GM13977 (cell line): ENCODE measurements at regions not wholly inside any gene's neighbourhood (a gene's known extent, or its start where the extent isn't known, plus 50 kb on each side); places are given as distances from the start of the nearest gene placed in this dataset.
"Not testable (repeated sequence)": the region's sequence is repeated elsewhere in the genome, so short reads cannot be mapped to it uniquely, and the experiment has no call there.

Source experiments
- DNase-seq: peaks from one replicate; pipeline ENCODE4 v3.0.0; 2012; ENCODE audit warnings: low spot score
- in situ Hi-C: fragments of 300-500 bp; cut with MboI; formaldehyde crosslinking; loops from one replicate; pipeline ENCODE4 v1.12.0; 2022; ENCODE audit warnings: low sequenced_read_pairs, low pct_unique_long_range_greater_than_20kb, mixed read lengths, inconsistent platforms; ENCODE audit not compliant: unreplicated experiment
- TF ChIP-seq, protein P1 (sequence below): IDR thresholded peaks from 2 replicates; pipeline ENCODE4 v1.5.1; 2012; ENCODE audit warnings: mild to moderate bottlenecking, control low read depth; ENCODE audit not compliant: insufficient read depth; ENCODE audit errors: extremely low read depth, missing control alignments

DNA sequence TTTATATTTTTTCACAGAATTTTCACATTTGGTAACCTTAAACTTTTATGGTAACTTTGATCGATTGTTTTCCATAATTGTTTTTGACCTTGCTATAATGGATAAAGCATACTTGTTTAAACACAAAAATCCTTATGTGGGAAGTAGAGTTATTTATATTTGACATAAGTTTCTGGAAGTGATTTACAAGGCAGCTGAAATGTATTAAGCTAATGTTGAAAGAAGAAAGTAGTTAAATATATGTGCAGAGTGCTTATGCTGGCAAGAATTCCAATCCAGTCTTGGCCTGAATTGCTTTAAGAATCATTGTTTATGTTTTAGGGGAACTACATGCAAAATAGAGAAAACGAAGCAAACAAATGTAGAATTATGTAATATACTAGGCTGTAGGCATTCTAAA, 763.6 kb downstream of the TAF11L14 start:
- TF ChIP-seq, protein P1, sequence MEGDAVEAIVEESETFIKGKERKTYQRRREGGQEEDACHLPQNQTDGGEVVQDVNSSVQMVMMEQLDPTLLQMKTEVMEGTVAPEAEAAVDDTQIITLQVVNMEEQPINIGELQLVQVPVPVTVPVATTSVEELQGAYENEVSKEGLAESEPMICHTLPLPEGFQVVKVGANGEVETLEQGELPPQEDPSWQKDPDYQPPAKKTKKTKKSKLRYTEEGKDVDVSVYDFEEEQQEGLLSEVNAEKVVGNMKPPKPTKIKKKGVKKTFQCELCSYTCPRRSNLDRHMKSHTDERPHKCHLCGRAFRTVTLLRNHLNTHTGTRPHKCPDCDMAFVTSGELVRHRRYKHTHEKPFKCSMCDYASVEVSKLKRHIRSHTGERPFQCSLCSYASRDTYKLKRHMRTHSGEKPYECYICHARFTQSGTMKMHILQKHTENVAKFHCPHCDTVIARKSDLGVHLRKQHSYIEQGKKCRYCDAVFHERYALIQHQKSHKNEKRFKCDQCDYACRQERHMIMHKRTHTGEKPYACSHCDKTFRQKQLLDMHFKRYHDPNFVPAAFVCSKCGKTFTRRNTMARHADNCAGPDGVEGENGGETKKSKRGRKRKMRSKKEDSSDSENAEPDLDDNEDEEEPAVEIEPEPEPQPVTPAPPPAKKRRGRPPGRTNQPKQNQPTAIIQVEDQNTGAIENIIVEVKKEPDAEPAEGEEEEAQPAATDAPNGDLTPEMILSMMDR = no peak
- DNase-seq = no peak
- in situ Hi-C loops = no loop called here

DNA sequence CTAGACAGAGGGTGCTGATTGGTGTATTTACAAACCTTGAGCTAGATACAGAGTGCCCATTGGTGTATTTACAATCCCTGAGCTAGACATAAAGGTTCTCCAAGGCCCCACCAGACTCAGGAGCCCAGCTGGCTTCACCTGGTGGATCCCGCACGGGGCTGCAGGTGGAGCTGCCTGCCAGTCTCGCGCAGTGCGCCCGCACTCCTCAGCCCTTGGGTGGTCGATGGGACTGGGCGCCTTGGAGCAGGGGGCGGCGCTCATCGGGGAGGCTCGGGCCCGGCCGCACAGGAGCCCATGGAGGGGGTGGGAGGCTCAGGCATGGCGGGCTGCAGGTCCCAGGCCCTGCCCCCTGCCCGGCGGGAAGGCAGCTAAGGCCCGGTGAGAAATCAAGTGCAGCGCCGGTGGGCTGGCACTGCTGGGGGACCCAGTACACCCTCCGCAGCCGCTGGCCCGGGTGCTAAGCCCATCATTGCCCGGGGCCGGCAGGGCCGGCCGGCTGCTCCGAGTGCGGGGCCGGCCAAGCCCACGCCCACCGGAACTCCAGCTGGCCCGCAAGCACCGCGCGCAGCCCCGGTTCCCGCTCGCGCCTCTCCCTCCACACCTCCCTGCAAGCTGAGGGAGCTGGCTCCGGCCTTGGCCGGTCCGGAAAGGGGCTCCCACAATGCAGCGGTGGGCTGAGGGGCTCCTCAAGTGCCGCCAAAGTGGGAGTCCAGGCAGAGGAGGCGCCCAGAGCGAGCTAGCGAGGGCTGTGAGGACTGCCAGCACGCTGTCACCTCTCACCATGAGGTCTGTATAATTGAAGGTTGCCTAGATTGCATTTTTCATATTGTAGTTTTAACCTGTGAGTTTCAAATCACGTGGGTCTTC, 765.4 kb downstream of the TAF11L14 start:
- in situ Hi-C loops, DNase-seq: not testable (repeated sequence)

DNA sequence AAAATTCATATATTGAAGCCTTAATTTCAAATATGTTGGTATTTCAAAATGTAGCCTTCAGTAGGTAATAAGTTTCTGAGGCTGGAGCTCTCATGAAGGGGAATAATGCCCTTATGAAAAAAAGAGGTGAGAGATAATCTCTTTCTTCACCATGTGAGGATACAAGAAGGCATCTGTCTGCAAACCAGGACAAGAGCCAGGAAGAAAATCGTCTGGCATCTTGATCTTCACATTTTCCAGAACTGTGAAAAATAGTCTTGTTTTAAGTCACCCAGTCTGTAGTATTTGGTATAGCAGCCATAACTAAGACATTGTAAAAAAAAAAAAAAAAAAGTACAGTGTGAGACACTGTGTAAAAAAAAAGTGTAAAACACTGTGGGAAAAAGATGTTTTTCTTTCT, 768.9 kb downstream of the TAF11L14 start:
- in situ Hi-C loops = no loop called here

DNA sequence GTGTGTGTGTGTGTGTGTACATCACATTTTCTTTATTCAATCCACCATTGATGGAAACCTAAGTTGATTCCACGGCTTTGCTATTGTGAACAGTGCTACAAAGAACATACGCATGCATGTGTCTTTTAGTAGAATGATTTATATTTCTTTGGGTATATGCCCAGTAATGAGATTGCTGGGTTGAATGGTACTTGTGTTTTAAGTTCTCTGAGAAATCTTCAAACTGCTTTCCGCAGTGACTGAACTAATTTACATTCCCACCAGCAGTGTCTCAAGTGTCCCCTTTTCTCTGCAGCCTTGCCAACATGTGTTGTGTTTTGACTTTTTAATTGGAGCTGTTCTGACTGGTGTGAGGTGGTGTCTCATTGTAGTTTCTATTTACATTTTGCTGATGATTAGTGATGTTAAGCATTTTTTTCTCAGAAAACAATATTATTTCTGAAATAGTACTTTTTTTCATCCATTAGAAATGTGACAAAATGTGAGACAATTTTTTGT, 769.7 kb downstream of the TAF11L14 start:
- DNase-seq = no peak
- in situ Hi-C loops = no loop called here
- TF ChIP-seq, protein P1 = no peak

More for the DNA sequence above, 768.9 kb downstream of the TAF11L14 start:
- TF ChIP-seq, protein P1 = no peak
- DNase-seq = no peak

DNA sequence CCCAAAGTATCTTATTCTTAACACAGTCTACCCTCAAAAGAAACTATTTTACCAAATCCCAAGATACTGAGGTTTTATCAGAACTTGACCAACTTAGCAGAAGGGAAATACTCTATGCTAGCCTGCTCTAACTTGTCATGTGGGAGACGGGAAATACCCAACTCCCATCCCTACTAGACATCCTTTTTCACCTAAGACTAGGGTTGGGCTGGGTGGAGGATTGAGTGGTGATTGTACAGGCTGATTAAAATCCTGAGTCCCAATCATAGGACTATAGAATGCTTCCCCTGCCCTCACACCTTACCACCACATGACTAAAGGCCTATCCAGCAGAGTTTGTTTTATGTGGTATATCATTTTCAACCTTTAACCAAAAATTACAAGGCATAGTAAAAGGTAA, 786.5 kb downstream of the TAF11L14 start:
- in situ Hi-C loops = no loop called here
- TF ChIP-seq, protein P1 = no peak
- no peak for DNase-seq

DNA sequence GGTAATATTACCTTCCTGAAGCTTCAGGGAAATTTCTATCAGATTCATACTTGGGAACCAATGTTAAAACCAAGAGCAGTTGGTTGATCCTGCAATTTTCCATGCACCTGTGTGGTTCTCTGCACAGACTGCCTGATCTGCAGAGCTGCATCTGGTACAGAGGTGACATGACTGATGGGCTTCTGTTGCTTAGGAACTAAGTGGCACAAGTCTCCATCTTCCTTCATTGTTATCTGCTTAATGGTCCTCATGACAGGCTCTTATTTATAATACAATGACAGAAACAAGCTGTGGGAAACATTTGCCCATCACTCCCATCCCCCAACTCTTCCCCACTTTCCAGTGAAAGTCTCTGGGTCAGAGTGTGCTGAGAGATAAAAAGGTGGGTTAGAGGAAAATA, 799.1 kb downstream of the TAF11L14 start:
- TF ChIP-seq, protein P1 = no peak
- in situ Hi-C loops = no loop called here
- DNase-seq = no peak

DNA sequence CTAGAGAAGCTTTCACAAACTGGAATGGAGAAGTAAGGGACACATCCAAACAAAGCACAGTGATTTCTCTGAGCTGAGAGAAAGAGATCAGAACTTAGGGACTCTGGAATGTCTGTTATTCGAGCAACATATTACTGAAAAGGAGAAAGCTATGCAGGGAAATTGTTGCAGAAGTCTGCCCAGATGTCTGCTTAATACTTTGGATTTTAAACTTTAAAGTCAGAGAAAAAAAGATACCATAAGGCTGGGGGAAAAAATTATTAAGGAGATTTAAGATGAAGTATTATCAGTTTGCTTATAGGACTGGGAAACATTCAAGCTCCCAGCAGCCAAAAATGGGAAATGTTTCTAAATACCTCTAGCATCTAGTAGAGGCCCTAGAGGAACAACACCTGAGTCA, 803.9 kb downstream of the TAF11L14 start:
- in situ Hi-C loops = no loop called here
- TF ChIP-seq, protein P1 = no peak
- DNase-seq = no peak
